ENCODE measurements at regions not wholly inside any gene's neighbourhood (a gene's known extent, or its start where the extent isn't known, plus 50 kb on each side); places are given as distances from the start of the nearest gene placed in this dataset.

DNA sequence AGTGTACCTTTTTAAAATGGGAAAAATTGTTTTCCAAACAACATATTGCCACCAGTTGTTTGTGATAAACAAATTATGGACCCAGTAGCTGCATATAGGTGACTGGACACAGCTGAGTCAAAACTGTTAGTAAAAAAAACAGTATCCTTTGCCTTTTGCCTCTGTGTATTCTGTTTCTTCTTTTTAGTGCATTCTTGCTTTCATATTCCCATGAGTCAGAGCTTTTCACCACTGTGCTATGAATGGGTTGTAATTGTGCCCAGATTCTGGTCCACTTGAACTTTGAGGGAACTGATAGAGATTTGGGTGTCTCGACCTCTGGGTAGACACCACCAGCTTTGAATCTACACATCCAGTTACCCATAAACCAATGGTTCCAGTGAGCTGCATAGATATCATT lies 1441.9 kb upstream of the ZEB2 start:
- Histone ChIP-seq H3K27ac (ENCODE audit: poor library complexity, severe bottlenecking) (no peak overlapping the region), H3K27me3 (ENCODE audit: insufficient read depth, poor library complexity, severe bottlenecking) (no peaks in the 10 kb centered on the region), H3K36me3 (ENCODE audit: low read depth) (no peaks in the 10 kb centered on the region), H3K9me3 (ENCODE audit: severe bottlenecking) (no peaks in the 10 kb centered on the region), H3K4me1 (ENCODE audit: insufficient read depth, poor library complexity, severe bottlenecking) (no peaks in the 10 kb centered on the region), H3K4me3 (ENCODE audit: severe bottlenecking) (no peak overlapping the region)
- TF ChIP-seq, protein P1, sequence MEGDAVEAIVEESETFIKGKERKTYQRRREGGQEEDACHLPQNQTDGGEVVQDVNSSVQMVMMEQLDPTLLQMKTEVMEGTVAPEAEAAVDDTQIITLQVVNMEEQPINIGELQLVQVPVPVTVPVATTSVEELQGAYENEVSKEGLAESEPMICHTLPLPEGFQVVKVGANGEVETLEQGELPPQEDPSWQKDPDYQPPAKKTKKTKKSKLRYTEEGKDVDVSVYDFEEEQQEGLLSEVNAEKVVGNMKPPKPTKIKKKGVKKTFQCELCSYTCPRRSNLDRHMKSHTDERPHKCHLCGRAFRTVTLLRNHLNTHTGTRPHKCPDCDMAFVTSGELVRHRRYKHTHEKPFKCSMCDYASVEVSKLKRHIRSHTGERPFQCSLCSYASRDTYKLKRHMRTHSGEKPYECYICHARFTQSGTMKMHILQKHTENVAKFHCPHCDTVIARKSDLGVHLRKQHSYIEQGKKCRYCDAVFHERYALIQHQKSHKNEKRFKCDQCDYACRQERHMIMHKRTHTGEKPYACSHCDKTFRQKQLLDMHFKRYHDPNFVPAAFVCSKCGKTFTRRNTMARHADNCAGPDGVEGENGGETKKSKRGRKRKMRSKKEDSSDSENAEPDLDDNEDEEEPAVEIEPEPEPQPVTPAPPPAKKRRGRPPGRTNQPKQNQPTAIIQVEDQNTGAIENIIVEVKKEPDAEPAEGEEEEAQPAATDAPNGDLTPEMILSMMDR (IDR thresholded peaks at IDR 0.05; ENCODE audit: poor library complexity, severe bottlenecking): no peak
- no peak for ATAC-seq (ENCODE audit: low read depth)
- DNase-seq (ENCODE audit: low spot score): no peak

DNA sequence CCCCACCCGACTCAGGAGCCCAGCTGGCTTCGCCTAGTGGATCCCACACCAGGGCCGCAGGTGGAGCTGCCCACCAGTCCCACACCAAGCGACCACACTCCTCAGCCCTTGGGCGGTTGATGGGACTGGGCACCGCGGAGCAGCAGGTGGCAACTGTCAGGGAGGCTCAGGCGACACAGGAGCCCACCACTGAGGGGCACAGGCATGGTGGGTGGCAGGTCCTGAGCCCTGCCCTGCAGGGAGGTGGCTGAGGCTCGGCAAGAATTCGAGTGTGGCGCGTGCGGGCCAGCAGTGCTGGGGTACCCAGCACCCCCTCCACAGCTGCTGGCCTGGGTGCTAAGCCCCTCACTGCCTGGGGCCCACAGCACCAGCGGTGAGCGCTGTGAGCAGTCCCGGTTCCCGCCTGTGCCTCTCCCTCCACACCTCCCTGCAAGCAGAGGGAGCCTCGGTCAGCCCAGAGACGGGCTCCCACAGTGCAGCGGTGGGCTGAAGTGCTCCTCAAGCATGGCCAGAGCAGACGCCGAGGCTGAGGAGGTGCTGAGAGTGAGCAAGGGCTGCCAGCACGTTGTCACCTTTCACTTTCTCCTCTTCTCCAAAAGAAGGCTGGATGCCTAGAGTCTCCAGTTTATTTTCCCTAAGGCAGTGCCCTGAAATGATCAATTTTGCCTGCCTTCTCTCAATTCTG lies 1440.7 kb upstream of the ZEB2 start:
- H3K9me3 ChIP-seq (ENCODE audit: severe bottlenecking): peaks cover 2% of the 10 kb centered on the region
- H3K4me1 ChIP-seq (ENCODE audit: insufficient read depth, poor library complexity, severe bottlenecking): no peaks in the 10 kb centered on the region
- H3K36me3 ChIP-seq (ENCODE audit: low read depth): no peaks in the 10 kb centered on the region
- no peak overlapping the region for H3K27ac ChIP-seq (ENCODE audit: poor library complexity, severe bottlenecking)
- H3K4me3 ChIP-seq (ENCODE audit: severe bottlenecking): no peak overlapping the region
- DNase-seq (ENCODE audit: low spot score) (no peak), ATAC-seq (ENCODE audit: low read depth) (no peak)
- TF ChIP-seq, protein P1 (IDR thresholded peaks at IDR 0.05; ENCODE audit: poor library complexity, severe bottlenecking): no peak
- no peaks in the 10 kb centered on the region for H3K27me3 ChIP-seq (ENCODE audit: insufficient read depth, poor library complexity, severe bottlenecking)

DNA sequence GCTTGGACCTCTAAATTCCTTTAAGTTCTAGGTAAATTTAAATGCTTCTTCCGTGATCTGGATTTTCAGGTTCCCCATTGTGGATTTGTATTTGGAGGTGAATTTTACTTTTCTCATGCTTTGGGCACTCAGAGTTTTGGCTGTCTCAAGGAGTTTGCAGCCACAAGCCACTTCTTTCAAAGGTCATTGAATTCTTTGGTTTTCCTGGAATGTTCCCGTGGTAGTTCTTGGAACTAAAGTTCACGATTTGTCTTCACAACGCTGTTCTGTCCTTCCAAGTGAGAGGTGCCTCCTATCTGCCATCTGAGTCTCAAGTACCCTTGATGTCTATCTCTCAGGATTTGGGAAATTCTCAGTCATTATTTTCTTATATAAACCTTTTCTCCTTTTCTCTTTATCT lies 1438.7 kb upstream of the ZEB2 start:
- ATAC-seq (ENCODE audit: low read depth): no peak

DNA sequence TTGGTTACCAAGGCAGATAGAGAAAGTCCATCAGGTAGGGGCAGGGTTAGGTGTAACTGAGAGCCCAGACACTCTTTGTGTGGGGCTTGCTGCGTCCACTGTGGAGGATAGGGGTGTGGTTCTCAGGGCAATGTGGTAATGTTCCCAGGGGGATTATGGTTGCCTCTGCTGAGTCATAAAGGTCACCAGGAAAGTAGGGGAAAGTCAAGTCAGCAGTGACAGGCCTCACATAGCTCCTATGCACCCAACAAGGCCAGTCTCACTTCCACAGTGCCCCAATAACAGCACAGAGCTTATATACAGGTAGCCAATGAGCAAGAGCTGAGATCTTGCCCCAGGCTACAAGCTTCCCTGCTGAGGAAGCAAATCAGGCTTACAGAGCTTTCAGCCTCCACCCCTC lies 1438.0 kb upstream of the ZEB2 start:
- TF ChIP-seq, protein P1 (IDR thresholded peaks at IDR 0.05; ENCODE audit: poor library complexity, severe bottlenecking): no peak

More for the DNA sequence above, 1438.7 kb upstream of the ZEB2 start:
- H3K27ac ChIP-seq (ENCODE audit: poor library complexity, severe bottlenecking): no peak overlapping the region
- DNase-seq (ENCODE audit: low spot score): no peak
- H3K4me3 ChIP-seq (ENCODE audit: severe bottlenecking): no peak overlapping the region
- H3K36me3 ChIP-seq (ENCODE audit: low read depth): no peaks in the 10 kb centered on the region
- H3K4me1 ChIP-seq (ENCODE audit: insufficient read depth, poor library complexity, severe bottlenecking): no peaks in the 10 kb centered on the region
- TF ChIP-seq, protein P1 (IDR thresholded peaks at IDR 0.05; ENCODE audit: poor library complexity, severe bottlenecking): no peak
- H3K9me3 ChIP-seq (ENCODE audit: severe bottlenecking): peaks cover 2% of the 10 kb centered on the region
- no peaks in the 10 kb centered on the region for H3K27me3 ChIP-seq (ENCODE audit: insufficient read depth, poor library complexity, severe bottlenecking)

DNA sequence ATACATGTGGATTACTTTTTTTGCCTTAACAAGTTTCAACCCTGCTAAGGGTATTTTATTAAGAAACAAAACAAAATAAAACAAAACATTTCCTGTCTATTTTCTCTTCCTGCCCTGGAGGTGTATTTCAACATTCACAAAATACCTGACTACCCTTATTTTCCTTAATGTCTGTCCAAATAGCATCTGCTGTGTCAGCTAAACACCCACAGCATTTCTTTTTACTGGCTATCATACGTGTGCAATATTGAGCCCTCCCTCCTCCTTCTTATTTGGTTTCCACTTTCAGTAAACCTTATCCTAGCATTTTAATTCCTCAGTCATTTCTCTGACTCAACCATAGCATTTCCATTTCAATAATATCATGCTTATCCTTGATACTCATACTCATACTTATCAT lies 1420.0 kb upstream of the ZEB2 start:
- Histone ChIP-seq H3K4me1 (ENCODE audit: insufficient read depth, poor library complexity, severe bottlenecking) (peaks cover 10% of the 10 kb centered on the region), H3K36me3 (ENCODE audit: low read depth) (no peaks in the 10 kb centered on the region), H3K9me3 (ENCODE audit: severe bottlenecking) (no peaks in the 10 kb centered on the region), H3K27me3 (ENCODE audit: insufficient read depth, poor library complexity, severe bottlenecking) (no peaks in the 10 kb centered on the region), H3K27ac (ENCODE audit: poor library complexity, severe bottlenecking) (peak overlapping the region; percentile 11), H3K4me3 (ENCODE audit: severe bottlenecking) (no peak overlapping the region)
- DNase-seq (ENCODE audit: low spot score): no peak
- TF ChIP-seq, protein P1 (IDR thresholded peaks at IDR 0.05; ENCODE audit: poor library complexity, severe bottlenecking): no peak
- ATAC-seq (ENCODE audit: low read depth): peak; percentile 97

More for the DNA sequence above, 1438.0 kb upstream of the ZEB2 start:
- peaks cover 2% of the 10 kb centered on the region for H3K9me3 ChIP-seq (ENCODE audit: severe bottlenecking)
- H3K27me3 ChIP-seq (ENCODE audit: insufficient read depth, poor library complexity, severe bottlenecking): no peaks in the 10 kb centered on the region
- H3K36me3 ChIP-seq (ENCODE audit: low read depth): no peaks in the 10 kb centered on the region
- H3K4me3 ChIP-seq (ENCODE audit: severe bottlenecking): no peak overlapping the region
- ATAC-seq (ENCODE audit: low read depth): no peak
- H3K4me1 ChIP-seq (ENCODE audit: insufficient read depth, poor library complexity, severe bottlenecking): no peaks in the 10 kb centered on the region
- no peak overlapping the region for H3K27ac ChIP-seq (ENCODE audit: poor library complexity, severe bottlenecking)
- DNase-seq (ENCODE audit: low spot score): no peak

All from RWPE2 (cell line).